Panc1 (cell line): ENCODE measurements at regions not wholly inside any gene's neighbourhood (a gene's known extent, or its start where the extent isn't known, plus 50 kb on each side); places are given as distances from the start of the nearest gene placed in this dataset.

Experiments
- CTCF ChIP-seq: fragments of 450-650 bp; IDR thresholded peaks from 2 replicates; pipeline ENCODE4 v1.5.1; 2017; ENCODE audit warnings: mild to moderate bottlenecking
- POLR2AphosphoS5 ChIP-seq: IDR thresholded peaks from 2 replicates; pipeline ENCODE4 v1.6.1; 2012; ENCODE audit warnings: mild to moderate bottlenecking, low read depth, low read length, moderate library complexity
- TCF7L2 ChIP-seq: IDR thresholded peaks from 2 replicates; pipeline ENCODE4 v1.6.1; 2011; ENCODE audit warnings: mild to moderate bottlenecking, low read depth, low read length, inconsistent platforms

- TF ChIP-seq CTCF (no peak), POLR2AphosphoS5 (no peak), TCF7L2 (no peak)
Observed at GRCh38 chr5:164898705-164899104, 1393.3 kb downstream of the MAT2B start.
